Superior temporal gyrus (tissue), 1 donor: ENCODE measurements at regions not wholly inside any gene's neighbourhood (a gene's known extent, or its start where the extent isn't known, plus 50 kb on each side); places are given as distances from the start of the nearest gene placed in this dataset.

Experiments used
- DNase-seq: peaks from one replicate; pipeline ENCODE4 v3.0.0-alpha.2; 2016; ENCODE audit errors: extremely low spot score

DNA sequence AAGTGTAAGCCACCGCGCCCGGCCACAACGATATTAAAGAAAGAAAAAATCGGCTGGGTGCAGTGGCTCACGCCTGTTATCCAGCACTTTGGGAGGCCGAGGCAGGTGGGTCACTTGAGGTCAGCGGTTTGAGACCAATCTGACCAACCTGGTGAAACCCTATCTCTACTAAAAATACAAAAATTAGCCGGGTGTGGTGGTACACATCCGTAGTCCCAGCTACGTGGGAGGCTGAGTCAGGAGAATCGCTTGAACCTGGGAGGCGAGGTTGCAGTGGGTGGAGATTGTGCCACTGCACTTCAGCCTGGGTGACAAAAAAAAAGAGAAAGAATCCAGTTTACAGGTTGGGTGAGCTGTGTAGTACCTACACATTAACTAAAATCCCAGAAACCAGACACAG lies 99.9 kb upstream of the CACNA1A start:
- no peak for DNase-seq

DNA sequence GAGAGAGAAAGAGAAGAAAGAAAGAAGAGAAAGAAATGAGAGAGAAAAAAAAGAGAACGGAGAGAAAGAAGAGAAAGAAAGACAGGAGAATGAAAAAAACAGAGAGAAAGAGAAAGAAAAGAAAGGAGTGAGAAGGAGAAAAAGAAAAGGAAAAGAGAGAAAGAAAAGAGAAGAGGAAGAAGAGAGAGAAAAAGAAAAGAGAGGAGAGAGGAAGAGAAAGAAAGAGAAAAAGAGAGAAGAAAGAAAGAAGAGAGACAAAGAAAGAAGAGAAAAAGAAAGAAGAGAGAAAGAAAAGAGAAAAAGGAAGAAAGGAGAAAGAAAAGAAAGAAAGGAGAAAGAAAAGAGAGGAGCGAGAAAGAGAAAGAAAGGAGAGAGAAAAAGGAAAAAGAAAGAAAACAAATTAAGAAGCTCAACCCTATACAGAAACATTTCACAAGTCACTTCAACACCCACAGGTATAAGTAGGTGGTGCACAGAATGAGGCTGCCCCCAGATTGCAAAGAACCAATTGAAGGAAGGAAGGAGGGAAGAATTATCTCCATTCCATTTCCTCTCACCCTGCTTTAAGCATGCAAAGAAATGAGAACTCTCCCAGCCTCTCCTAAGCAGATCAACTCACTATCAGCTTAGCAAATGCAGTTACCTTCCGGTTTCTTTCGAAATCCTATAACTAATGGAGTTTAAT lies 98.8 kb upstream of the CACNA1A start:
- DNase-seq: no peak

DNA sequence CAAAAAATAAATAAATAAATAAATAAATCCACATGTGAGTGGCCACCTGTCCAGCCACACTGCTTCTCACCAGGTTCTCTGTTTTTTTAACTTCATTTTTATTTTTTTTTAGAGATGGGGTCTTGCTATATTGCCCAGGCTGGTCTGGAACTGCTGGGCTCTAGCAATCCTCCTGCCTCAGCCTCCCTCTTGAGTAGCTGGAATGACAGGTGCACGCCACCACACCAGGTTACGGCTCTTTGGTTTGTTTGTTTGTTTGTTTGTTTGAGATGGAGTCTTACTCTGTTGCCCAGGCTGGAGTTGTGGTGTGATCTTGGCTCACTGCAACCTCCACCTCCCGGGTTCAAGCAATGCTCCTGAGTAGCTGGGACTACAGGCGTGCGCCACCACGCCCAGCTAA lies 94.5 kb upstream of the CACNA1A start:
- no peak for DNase-seq

DNA sequence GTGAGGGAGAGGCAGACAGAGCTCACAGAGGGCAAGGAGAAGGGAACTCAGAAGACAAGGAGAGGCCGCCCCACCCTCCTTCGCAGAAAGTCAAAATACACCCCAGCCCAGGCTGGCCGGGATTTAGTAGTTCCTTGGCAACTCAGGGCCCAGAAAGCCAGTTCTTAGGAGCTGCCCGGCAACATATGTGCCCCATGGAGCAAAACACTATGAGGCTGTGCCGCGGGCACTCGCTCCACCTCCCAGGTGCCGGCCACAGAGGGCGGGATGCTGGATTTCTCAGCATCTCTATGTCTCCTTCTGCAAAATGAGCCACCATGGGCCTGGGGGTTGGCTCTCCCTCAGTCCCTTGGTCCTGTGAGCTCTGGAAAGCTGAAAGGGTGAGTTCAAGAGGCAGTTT lies 93.8 kb upstream of the CACNA1A start:
- DNase-seq: no peak

DNA sequence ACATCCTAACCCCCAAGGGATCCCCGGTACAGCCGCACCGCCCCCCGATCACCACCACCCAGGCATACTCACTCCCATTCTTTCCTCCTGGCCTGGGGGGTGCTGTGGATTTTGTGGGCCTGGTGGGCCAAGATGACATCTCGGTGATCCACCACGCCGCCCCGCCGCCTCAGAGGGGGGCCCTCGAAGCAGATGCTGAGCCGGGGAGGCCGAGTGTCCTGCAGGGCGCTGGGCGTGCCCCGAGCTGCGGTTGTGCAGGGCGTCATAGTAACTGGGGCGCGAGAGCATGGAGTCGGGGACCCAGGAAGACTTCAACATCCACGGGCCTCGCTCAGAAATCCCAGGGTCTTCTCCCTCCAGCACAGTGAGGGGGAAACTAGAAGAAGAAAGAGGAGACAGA lies 93.4 kb upstream of the CACNA1A start:
- DNase-seq: no peak

DNA sequence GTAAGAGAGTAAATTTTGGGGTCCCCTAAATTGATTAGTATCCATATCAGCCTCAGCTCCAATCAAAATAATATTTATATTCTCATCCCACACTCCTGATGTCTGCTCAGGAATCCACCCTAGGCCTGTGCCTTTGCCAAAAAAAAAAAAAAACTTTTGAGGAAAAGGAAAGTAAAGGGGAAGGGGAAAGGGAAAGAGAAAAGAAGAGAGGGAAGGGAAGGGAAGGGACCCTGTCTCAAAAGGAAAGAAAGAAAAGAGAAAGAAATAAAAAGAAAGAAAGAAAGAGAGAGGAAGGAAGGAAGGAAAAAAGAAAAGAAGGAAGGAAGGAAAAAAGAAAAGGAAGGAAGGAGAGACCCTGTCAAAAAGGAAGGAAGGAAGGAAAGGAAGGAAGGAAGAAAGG lies 91.8 kb upstream of the CACNA1A start:
- no peak for DNase-seq

DNA sequence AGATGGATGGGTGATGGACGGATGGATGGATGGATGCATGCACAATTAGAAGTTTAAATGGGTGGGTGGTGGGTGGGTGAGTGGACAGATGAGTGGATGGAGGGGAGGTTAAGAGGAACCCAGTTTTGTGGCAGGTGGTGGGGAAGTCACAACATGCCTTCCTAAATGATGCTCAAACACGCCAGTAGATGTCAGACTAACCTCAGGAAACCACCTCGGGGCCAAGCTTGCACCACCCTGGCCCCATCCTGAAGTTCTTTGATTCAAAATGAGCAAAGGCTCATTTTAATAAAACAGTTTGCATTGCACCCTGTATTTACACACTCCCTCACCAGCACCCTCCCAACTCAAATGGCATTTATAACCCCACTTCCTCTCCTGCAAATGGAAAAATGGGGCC lies 91.4 kb upstream of the CACNA1A start:
- DNase-seq: peak; percentile 77

DNA sequence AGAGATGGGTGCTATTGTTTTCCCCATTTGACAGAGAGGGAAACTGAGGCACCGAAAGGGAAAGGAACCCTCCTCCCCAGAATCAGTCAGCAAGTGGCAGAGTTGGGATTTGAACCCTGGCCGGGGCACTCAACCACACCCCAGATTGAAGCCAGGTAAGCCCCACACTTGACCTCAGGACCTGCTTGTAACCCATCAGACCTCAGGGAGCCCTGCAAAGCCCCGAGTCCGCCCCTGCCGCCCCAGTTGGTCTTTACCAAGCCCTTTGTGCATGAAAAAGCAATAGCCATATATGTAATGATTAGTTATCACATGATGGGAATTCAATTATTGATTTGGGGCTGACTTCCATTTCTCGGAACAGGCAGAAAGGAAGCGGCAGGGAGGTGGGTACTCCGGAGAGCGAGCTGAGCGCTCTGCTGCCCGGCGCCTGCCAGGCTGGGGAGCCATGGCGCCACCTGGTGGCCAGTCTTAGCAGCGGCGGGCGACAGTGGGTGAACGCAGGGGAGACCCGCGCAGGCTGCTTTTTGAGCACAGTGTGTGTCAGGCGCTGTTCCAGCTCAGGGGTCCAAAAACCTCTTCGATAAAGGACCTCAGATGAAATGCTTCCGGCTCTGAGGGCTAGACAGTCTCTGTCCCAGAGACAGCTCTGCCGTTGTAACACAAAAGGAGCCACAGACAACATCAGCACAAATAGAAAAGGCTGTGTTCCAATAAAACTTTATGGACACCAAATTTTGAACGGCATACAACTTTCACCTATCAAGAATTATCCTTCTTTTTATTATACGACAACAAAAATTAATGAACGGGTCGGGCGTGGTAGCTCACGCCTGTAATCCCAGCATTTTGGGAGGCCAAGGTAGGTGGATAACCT lies 82.9 kb upstream of the CACNA1A start:
- DNase-seq: peak; percentile 77

DNA sequence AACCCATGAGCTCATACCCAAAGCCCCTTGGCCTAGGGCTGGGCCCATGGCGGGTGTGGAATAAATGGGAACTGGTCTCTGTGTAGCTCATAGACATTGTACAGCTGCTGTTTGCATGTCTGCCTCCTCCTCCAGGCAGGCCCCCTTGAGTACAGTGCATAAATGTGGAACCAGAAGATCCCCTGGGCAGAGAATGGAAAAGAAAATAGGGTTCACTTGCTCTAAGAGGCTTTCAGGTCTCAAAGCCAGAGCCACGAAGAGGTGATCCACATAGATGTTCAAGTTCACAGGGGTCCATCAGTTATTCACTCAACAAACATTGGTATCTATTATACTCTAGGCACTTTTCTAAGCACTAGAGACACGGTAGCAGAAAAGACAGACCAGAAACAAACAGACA lies 79.2 kb upstream of the CACNA1A start:
- DNase-seq: no peak

DNA sequence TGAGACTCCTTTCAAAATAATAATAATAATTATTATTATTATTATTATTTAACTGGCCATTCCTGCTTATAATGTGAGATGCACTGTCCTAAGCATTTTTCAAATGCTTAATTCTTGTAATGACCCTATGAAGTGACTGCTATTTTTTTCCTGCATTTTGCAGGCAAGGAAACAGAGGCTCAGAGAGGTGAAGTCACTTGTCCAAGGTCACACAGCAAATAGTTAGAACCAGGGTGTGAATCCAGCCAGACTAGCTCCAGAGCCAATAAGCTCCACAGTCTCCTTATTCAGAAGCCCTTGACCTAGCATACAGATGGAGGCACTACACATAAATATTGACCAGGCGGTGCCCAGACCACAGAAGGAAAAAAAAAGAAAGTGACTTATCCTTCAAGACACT lies 77.5 kb upstream of the CACNA1A start:
- DNase-seq: no peak

DNA sequence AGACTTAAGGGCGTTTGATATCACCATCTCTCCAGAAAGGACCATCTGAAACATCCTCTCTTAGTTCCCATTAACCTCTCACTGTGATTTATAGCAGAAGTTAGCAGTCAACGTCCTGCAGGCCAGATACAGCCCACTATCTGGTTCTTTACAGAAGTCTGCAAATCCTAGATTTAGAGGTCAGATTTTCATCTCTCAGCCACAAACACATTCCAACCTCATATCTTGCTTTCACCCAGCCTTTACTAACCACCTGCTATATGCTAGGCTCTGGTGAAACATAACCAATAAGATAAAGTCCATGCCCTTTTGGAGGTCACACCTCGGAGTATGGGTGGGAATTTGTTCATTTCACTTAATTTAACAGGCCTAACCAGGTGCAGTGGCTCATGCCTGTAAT lies 76.8 kb upstream of the CACNA1A start:
- DNase-seq: no peak

DNA sequence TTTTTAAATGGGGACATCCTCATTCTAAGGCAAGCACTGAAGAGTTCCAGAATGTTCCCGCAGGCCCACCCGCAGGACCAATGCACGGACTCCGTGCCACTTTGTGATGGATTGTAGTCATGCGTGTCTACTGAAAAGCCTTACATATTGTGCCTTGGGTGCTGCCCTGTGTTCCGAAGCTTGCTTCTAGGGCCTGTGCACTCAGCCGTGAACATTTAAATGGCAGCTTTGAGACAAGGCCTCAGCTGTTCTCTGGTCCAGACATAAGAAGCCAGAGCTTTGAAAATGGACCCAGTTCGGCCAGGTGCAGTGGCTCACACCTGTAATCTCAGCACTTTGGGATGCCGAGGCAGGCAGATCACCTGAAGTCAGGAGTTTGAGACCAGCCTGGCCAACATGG lies 75.3 kb upstream of the CACNA1A start:
- DNase-seq: no peak

DNA sequence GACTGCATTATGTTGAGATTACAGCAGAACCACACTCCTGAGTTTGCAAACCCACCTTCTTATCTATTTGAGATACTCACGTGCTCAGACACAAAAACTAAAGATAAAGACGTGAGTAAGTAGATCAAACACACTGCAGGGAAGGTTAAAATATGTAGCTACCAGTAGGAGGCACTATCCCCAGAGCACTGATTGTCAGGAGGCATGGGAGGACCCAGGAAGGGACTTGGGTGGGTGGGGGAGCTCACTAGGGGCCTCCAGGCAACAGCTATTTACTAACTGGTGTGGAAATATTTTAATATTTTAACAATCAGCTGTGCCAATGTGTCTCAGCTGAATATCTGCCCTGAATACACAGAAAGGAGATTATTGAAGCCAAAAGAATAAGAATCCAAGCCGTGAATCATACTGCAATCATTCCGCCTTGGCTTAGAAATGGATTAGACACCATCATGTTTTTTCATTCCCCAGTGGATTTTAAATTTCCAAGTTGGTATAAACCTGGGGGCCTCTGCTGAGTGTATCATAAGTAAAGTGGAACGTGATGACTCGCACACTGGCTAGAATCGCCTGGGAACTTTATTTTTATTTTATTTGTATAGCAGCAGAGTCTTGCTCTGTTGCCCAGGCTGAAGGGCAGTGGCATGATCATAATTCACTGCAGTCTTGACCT lies 73.2 kb upstream of the CACNA1A start:
- DNase-seq: no peak

DNA sequence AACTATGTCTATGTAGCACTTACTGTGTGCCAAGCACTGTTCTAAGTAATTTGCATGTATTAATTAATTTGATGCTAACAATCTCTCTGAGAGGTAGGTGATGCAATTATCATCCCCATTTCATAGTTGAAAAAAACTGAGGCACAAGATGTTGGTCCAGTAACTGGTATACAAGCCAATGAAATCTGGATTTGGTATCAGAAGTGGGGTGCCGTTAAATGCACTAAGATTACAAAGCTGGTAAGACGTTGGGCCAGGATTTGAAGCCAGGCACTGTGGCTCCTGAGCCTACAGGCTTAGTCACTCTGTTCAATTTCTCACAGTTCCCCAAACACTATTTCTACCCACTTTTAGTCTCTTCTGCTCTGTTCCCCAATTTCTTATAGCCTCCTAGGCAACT lies 70.4 kb upstream of the CACNA1A start:
- DNase-seq: no peak

DNA sequence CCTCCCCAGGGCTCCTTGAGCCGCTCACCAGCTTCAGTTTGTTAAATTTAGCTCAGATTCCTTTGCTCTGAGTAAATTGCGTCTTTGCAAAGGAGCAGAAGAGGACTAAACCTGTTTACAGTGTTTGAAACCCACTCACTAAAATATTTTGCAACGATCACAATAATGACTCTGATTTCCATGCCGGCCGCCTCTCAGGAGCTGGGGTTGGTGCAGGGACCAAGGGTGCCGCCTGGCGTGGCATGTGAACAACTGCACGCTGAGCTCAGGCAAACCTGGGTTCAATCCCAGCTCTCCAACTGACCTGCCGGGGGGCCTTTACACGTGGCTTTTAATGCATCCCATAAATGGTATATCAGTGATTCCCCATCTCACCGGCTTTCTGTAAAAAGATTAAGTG lies 68.7 kb upstream of the CACNA1A start:
- no peak for DNase-seq

DNA sequence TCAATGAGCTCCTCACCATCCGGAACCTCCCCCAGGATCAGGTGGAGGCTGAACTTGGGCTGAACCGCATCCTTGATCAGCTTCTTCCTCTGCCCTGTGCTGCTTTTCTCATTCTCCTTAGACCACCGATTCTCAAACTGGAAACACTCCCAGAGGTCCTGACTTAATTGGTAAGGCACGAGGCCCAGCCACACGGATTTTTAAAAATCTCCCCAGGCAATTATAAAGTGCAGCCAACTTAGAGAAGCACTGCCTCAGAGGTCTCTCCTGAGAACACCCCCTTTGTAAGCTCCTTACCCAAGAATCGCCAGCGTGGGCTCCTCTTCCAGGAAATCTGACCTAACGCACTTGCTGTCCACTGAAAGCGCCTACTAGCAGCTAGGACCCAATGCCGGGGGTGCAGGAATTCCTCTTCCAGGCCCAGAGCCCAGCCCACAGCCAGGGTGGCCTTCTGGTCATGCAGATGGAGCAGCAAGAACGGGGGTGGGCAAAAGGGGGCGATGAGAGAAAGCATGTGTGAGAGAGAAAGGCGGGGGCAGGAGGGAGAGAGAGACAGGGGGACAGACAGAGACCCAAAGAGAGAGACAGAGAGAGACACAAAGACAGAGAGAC lies 66.9 kb upstream of the CACNA1A start:
- no peak for DNase-seq

DNA sequence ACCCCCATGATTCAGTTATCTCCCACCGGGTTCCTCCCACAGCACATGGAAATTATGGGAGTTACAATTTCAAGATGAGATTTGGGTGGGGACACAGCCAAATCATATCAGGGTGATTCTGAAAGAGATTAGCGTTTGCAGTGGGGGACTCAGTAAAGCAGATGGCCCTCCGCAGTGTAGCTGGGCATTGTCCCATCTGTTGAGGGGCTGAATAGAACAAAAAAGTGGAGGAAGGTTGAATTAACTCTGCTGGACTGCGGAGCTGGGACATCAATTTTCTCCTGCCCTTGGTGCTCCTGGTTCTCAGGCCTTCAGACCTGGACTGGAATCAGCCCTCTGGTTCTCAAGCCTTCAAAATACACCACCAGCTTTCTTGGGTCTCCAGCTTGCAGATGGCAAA lies 55.2 kb upstream of the CACNA1A start:
- DNase-seq: no peak

DNA sequence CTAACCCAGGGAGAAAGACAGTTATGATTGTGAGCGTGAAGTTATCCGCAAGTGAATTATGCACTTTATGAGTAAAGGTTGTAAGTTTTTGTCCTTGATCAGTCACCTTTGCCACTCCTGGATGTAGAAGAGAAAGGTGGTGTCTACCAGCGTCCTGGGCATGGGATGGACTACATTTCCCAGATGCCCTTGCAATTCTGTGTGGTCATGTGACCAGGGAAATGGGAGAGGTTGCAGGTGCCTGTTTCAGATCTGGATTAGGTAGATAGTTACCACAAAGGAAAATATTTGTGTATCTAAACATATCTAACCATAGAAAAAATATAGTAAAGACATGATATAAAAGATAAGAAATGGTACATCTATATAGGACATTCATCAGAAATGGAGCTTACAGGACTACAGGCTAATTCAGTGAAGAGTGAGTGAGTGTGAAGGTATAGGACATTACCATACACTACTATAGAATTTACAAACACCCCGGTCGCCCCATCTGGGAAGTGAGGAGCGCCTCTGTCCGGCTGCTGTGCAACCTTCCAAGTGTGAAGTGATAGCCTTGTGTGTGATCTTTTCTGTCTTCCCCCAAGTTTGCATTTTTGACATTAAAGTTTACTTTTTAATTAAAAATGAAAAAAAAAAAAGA lies 51.6 kb upstream of the CACNA1A start:
- peak; percentile 53 for DNase-seq

DNA sequence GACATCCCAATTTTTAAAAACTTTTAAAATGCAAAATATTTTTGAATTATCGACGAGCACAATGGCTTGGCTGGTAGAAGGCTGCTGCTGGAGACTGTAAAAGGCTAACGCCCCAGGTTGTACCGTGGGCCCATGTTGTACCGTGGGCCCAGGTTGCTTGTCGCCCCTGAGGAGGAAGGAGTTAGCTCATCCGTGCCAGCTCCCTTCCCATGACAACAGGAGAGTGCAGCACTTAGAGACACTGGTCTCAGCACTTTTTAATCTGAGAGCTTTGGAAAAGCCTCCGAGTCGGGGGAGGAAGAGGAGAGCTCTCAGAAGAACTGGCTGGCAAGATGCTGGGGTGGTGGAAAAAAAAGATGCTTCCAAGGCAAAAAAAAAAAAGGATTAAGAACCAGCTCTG lies 50.3 kb upstream of the CACNA1A start:
- peak; percentile 40 for DNase-seq
